Keratinocyte (primary cell): ENCODE measurements at regions not wholly inside any gene's neighbourhood (a gene's known extent, or its start where the extent isn't known, plus 50 kb on each side); places are given as distances from the start of the nearest gene placed in this dataset.

Source experiments
- DNase-seq: peaks from one replicate; pipeline ENCODE4 v3.0.0-alpha.2; 2011; ENCODE audit warnings: low read depth, missing footprints, low spot score
- FAIRE-seq: peaks from 2 replicates; lab custom pipeline; 2011; peaks lifted over from hg19 to GRCh38; lab: Jason Lieb, UNC
- H2AFZ ChIP-seq: 2 replicates; pipeline ENCODE4 v1.6.0; 2012; ENCODE audit warnings: low read length, control low read depth, inconsistent platforms; ENCODE audit not compliant: control insufficient read depth
- H3K27ac ChIP-seq: 2 replicates; pipeline ENCODE4 v1.5.1; 2011; ENCODE audit warnings: low read length; ENCODE audit not compliant: control insufficient read depth, insufficient read depth
- H3K27me3 ChIP-seq: 3 replicates; pipeline ENCODE4 v1.6.0; 2011; ENCODE audit warnings: low read length; ENCODE audit not compliant: control insufficient read depth, insufficient read depth; ENCODE audit errors: extremely low read depth
- H3K36me3 ChIP-seq, 2 experiments: 2 replicates in 1 of 2; 3 replicates in 1 of 2; pipeline ENCODE4 v1.5.1; 2011; ENCODE audit warnings: low read length in 2 of 2, mild to moderate bottlenecking in 1 of 2; ENCODE audit not compliant: control insufficient read depth in 2 of 2, insufficient read depth in 2 of 2; ENCODE audit errors: extremely low read depth in 1 of 2
- H3K4me1 ChIP-seq: 3 replicates; pipeline ENCODE4 v1.5.1; 2011; ENCODE audit warnings: low read length; ENCODE audit not compliant: control insufficient read depth, insufficient read depth; ENCODE audit errors: extremely low read depth
- H3K4me2 ChIP-seq: 3 replicates; pipeline ENCODE4 v1.6.0; 2011; ENCODE audit warnings: low read depth, low read length; ENCODE audit not compliant: control insufficient read depth, insufficient read depth; ENCODE audit errors: extremely low read depth
- H3K4me3 ChIP-seq, 3 experiments: fragments of 200-600 bp in 1 of 3; sonication (generic) in 1 of 3; 2 replicates in 2 of 3; 3 replicates in 1 of 3; pipeline ENCODE4 v1.5.1; 2011 to 2016; ENCODE audit warnings: low read length in 3 of 3, mild to moderate bottlenecking in 3 of 3, control low read depth in 2 of 3, inconsistent platforms in 1 of 3, low read depth in 1 of 3, mixed read lengths in 1 of 3, mixed run types in 1 of 3, moderate library complexity in 1 of 3; ENCODE audit not compliant: control insufficient read depth in 2 of 3, insufficient read depth in 2 of 3; ENCODE audit errors: extremely low read depth in 1 of 3
- H3K79me2 ChIP-seq: 2 replicates; pipeline ENCODE4 v1.6.0; 2012; ENCODE audit warnings: low read length; ENCODE audit not compliant: control insufficient read depth, insufficient read depth
- H3K9ac ChIP-seq: 3 replicates; pipeline ENCODE4 v1.6.0; 2011; ENCODE audit warnings: low read length; ENCODE audit not compliant: control insufficient read depth, insufficient read depth; ENCODE audit errors: extremely low read depth
- H3K9me1 ChIP-seq: 3 replicates; pipeline ENCODE4 v1.6.0; 2011; ENCODE audit warnings: low read length; ENCODE audit not compliant: control insufficient read depth, insufficient read depth; ENCODE audit errors: extremely low read depth
- H3K9me3 ChIP-seq: 2 replicates; pipeline ENCODE4 v1.5.1; 2012; ENCODE audit warnings: low read depth, low read length; ENCODE audit not compliant: control insufficient read depth
- H4K20me1 ChIP-seq: 3 replicates; pipeline ENCODE4 v1.6.0; 2011; ENCODE audit warnings: low read length; ENCODE audit not compliant: control insufficient read depth, insufficient read depth; ENCODE audit errors: extremely low read depth
- EZH2 ChIP-seq: IDR thresholded peaks from one replicate; pipeline ENCODE4 v1.6.1; 2012; ENCODE audit warnings: inconsistent platforms, mild to moderate bottlenecking, low read length, moderate library complexity
- dilution Hi-C: fragments of 300-500 bp; cut with MboI; formaldehyde crosslinking; loops from one replicate; pipeline ENCODE4 v1.7.0; 2020; ENCODE audit warnings: low sequenced_read_pairs; ENCODE audit not compliant: extremely low pct_ligation_motif_present
- TF ChIP-seq, protein P1 (sequence below), 3 experiments: IDR thresholded peaks in 1 of 3; conservative IDR thresholded peaks in 1 of 3; optimal IDR thresholded peaks in 1 of 3; 2 replicates in 2 of 3; 3 replicates in 1 of 3; pipeline versions ENCODE3 to v1.5.1; 2011; ENCODE audit warnings: low read length in 3 of 3, mild to moderate bottlenecking in 3 of 3, moderate library complexity in 2 of 3, control low read depth in 1 of 3, inconsistent platforms in 1 of 3; ENCODE audit not compliant: insufficient read depth in 2 of 3; ENCODE audit errors: extremely low read depth in 1 of 3

DNA sequence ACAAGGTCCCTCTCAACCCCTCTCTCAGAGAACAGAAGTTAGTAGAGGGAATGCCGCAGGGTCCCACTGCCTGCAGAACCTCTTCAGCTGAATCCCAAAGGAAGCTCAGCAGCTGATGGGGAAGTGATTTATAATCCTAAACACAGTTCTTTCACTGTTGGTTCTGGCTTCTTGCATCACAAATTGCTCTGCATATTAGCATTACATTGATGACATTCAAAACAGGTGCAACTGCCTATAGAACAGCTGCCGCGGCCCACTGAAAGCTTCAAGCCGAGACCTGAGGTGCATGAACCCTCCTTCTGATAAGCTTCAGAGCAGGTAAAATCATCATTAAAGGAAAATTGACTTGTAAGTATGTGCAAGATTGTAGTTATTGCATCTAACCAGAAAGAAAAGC is 75.2 kb upstream of the KIRREL3 start:
- no peaks in the 10 kb centered on the region for H3K27me3 ChIP-seq
- no peak overlapping the region for H3K4me2 ChIP-seq
- no peak for FAIRE-seq
- no peaks in the 10 kb centered on the region for H3K79me2 ChIP-seq
- H3K27ac ChIP-seq = no peak overlapping the region
- dilution Hi-C loops = no loop called here
- TF ChIP-seq, protein P1, sequence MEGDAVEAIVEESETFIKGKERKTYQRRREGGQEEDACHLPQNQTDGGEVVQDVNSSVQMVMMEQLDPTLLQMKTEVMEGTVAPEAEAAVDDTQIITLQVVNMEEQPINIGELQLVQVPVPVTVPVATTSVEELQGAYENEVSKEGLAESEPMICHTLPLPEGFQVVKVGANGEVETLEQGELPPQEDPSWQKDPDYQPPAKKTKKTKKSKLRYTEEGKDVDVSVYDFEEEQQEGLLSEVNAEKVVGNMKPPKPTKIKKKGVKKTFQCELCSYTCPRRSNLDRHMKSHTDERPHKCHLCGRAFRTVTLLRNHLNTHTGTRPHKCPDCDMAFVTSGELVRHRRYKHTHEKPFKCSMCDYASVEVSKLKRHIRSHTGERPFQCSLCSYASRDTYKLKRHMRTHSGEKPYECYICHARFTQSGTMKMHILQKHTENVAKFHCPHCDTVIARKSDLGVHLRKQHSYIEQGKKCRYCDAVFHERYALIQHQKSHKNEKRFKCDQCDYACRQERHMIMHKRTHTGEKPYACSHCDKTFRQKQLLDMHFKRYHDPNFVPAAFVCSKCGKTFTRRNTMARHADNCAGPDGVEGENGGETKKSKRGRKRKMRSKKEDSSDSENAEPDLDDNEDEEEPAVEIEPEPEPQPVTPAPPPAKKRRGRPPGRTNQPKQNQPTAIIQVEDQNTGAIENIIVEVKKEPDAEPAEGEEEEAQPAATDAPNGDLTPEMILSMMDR (optimal IDR thresholded peaks at IDR 0.05 in 1 of 3, IDR thresholded peaks at IDR 0.05 in 1 of 3, conservative IDR thresholded peaks at IDR 0.05 in 1 of 3; ENCODE audit: extremely low read depth in 1 of 3, insufficient read depth in 2 of 3, low read length in 3 of 3) = no peak
- no peaks in the 10 kb centered on the region for H3K36me3 ChIP-seq
- no peak overlapping the region for H3K9ac ChIP-seq
- H3K4me3 ChIP-seq = no peak overlapping the region
- H4K20me1 ChIP-seq = no peaks in the 10 kb centered on the region
- no peak for DNase-seq
- no peaks in the 10 kb centered on the region for H3K9me3 ChIP-seq
- no peaks in the 10 kb centered on the region for H3K9me1 ChIP-seq
- H2AFZ ChIP-seq = no peak overlapping the region
- no peaks in the 10 kb centered on the region for H3K4me1 ChIP-seq

DNA sequence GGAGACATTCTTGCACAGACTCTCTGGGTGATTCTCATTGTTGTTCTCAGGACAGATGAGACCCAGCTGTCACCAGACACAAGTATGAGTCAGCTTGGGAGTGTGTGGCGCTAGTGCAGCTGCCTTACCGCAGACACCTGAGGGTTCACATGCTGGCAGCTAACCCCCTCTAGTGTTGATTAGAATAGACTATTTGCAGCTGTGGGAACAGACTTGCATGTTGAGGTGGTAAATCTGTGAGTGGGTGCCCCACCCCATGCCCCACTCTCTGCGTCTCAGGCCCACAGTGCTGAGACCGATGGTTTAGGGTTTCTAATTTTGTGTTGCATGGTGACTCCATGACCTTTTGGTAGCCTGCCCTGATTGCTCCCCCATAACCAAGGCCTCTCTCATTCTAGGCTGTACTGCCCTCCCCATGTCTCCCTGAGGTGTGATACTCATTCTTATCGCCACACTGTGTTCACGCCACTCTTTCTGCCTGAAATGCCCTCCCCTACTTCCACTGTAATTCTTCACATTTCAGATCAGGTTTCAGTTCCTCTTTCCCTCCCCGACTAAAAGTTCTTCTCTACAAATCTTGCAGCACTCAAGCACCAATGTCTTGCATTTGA is 73.7 kb upstream of the KIRREL3 start:
- H3K4me1 ChIP-seq = no peaks in the 10 kb centered on the region
- H3K36me3 ChIP-seq = no peaks in the 10 kb centered on the region
- DNase-seq (no peak), FAIRE-seq (no peak)
- H2AFZ ChIP-seq = no peak overlapping the region
- no peak overlapping the region for H3K4me2 ChIP-seq
- dilution Hi-C loops = no loop called here
- no peaks in the 10 kb centered on the region for H3K79me2 ChIP-seq
- TF ChIP-seq, protein P1 (optimal IDR thresholded peaks at IDR 0.05 in 1 of 3, IDR thresholded peaks at IDR 0.05 in 1 of 3, conservative IDR thresholded peaks at IDR 0.05 in 1 of 3; ENCODE audit: extremely low read depth in 1 of 3, insufficient read depth in 2 of 3, low read length in 3 of 3) = peak; percentile 26 to 69 (median 27)
- TF ChIP-seq EZH2 = no peak
- H3K27me3 ChIP-seq = no peaks in the 10 kb centered on the region
- no peaks in the 10 kb centered on the region for H3K9me3 ChIP-seq
- no peak overlapping the region for H3K27ac ChIP-seq
- no peak overlapping the region for H3K9ac ChIP-seq
- H3K4me3 ChIP-seq = no peak overlapping the region
- no peaks in the 10 kb centered on the region for H4K20me1 ChIP-seq
- H3K9me1 ChIP-seq = no peaks in the 10 kb centered on the region
